Lower leg skin (tissue), 4 donors: ENCODE measurements at regions not wholly inside any gene's neighbourhood (a gene's known extent, or its start where the extent isn't known, plus 50 kb on each side); places are given as distances from the start of the nearest gene placed in this dataset.

Experiments used
- DNase-seq, 2 donors: peaks; one replicate each; pipeline ENCODE4 v3.0.0-alpha.2; 2019; ENCODE audit warnings: low spot score in 2 of 2
- H3K4me3 ChIP-seq: fragments of 200-600 bp; sonication (generic); 2 replicates; pipeline ENCODE4 v1.5.1; 2017; ENCODE audit warnings: mild to moderate bottlenecking, low read depth; ENCODE audit not compliant: poor library complexity, severe bottlenecking
- POLR2A ChIP-seq, 2 donors: fragments of 450-650 bp; IDR thresholded peaks; one replicate each; pipeline ENCODE4 v1.6.1; 2016 to 2017; ENCODE audit warnings: antibody characterized with exemption in 2 of 2, mild to moderate bottlenecking in 1 of 2, moderate library complexity in 1 of 2
- WGBS, 2 donors: methylation state at CpG; one replicate each; pipeline ENCODE4 v1.1.5; 2018; 5-methylcytosine and 5-hydroxymethylcytosine counted together
- intact Hi-C: fragments of 100-400 bp; cut with DNase I; formaldehyde crosslinking; loops from one replicate; pipeline ENCODE4 v1.15.0; 2023; ENCODE audit warnings: low total_unique reads
- TF ChIP-seq, protein P1 (sequence below), 3 donors: fragments of 450-650 bp; IDR thresholded peaks; one replicate each; pipeline ENCODE4 v1.5.1; 2016; ENCODE audit warnings: antibody characterized with exemption in 3 of 3, mild to moderate bottlenecking in 3 of 3, moderate library complexity in 2 of 3

GRCh38 chr18:51582551-51582950 is 385.1 kb upstream of the MEX3C start:
- 77 to 94% methylated on average over 2 of the region's 2 CpGs for WGBS, 2 donors
- no peak overlapping the region for H3K4me3 ChIP-seq
- intact Hi-C loops = no loop called here
- TF ChIP-seq, protein P1, sequence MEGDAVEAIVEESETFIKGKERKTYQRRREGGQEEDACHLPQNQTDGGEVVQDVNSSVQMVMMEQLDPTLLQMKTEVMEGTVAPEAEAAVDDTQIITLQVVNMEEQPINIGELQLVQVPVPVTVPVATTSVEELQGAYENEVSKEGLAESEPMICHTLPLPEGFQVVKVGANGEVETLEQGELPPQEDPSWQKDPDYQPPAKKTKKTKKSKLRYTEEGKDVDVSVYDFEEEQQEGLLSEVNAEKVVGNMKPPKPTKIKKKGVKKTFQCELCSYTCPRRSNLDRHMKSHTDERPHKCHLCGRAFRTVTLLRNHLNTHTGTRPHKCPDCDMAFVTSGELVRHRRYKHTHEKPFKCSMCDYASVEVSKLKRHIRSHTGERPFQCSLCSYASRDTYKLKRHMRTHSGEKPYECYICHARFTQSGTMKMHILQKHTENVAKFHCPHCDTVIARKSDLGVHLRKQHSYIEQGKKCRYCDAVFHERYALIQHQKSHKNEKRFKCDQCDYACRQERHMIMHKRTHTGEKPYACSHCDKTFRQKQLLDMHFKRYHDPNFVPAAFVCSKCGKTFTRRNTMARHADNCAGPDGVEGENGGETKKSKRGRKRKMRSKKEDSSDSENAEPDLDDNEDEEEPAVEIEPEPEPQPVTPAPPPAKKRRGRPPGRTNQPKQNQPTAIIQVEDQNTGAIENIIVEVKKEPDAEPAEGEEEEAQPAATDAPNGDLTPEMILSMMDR (IDR thresholded peaks at IDR 0.05) = no peak
- TF ChIP-seq POLR2A (IDR thresholded peaks at IDR 0.05) = no peak
- DNase-seq = no peak

GRCh38 chr18:51588616-51589015 is 391.1 kb upstream of the MEX3C start:
- no peak for DNase-seq
- no peak for TF ChIP-seq POLR2A (IDR thresholded peaks at IDR 0.05)
- TF ChIP-seq, protein P1 (IDR thresholded peaks at IDR 0.05) = no peak
- intact Hi-C loops = no loop called here
- no peak overlapping the region for H3K4me3 ChIP-seq
- 75 to 76% methylated on average over 3 of the region's 3 CpGs for WGBS, 2 donors

- WGBS, 2 donors = 62 to 87% methylated on average over 2 of the region's 2 CpGs
- no peak for TF ChIP-seq POLR2A (IDR thresholded peaks at IDR 0.05)
- TF ChIP-seq, protein P1 (IDR thresholded peaks at IDR 0.05) = no peak
- no peak overlapping the region for H3K4me3 ChIP-seq
- DNase-seq = no peak
- intact Hi-C loops = no loop called here
Observed at GRCh38 chr18:51593931-51594330, 396.4 kb upstream of the MEX3C start.

GRCh38 chr18:51603111-51603510 is 405.6 kb upstream of the MEX3C start:
- H3K4me3 ChIP-seq = no peak overlapping the region
- TF ChIP-seq POLR2A (IDR thresholded peaks at IDR 0.05) = no peak
- TF ChIP-seq, protein P1 (IDR thresholded peaks at IDR 0.05) = no peak
- DNase-seq = no peak
- intact Hi-C loops = no loop called here

DNA sequence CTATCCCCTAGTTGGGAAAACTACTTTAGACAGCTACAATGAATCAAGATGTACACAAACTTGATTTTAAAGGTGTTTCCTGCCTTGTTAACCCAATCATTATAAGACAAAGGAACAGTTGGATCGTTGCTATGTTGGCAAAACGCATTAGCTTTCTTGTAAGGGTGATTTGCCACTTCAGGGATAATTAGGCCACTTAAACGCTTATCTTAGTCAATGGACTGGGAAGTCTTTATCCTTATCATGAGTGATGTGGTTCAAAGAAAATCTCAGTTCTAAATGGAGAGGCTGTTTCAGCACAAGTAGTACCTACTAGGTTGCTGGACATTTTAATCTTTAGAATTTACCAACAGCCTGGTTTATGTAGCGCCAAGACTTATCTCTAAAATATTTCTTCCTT is 406.1 kb upstream of the MEX3C start:
- TF ChIP-seq POLR2A (IDR thresholded peaks at IDR 0.05) = no peak
- TF ChIP-seq, protein P1 (IDR thresholded peaks at IDR 0.05) = no peak
- intact Hi-C loops = no loop called here
- WGBS, 2 donors = 54 to 75% methylated on average over 4 of the region's 4 CpGs
- DNase-seq = no peak
- H3K4me3 ChIP-seq = no peak overlapping the region

GRCh38 chr18:51610481-51610880 is 413.0 kb upstream of the MEX3C start:
- TF ChIP-seq, protein P1 (IDR thresholded peaks at IDR 0.05) = no peak
- TF ChIP-seq POLR2A (IDR thresholded peaks at IDR 0.05) = no peak

More at GRCh38 chr18:51610481-51610880, 413.0 kb upstream of the MEX3C start:
- intact Hi-C loops = no loop called here
- H3K4me3 ChIP-seq = no peak overlapping the region
- WGBS, 2 donors = 78 to 90% methylated on average over 1 of the region's 1 CpG
- no peak for DNase-seq
